ENCODE measurements at regions not wholly inside any gene's neighbourhood (a gene's known extent, or its start where the extent isn't known, plus 50 kb on each side); places are given as distances from the start of the nearest gene placed in this dataset.

DNA sequence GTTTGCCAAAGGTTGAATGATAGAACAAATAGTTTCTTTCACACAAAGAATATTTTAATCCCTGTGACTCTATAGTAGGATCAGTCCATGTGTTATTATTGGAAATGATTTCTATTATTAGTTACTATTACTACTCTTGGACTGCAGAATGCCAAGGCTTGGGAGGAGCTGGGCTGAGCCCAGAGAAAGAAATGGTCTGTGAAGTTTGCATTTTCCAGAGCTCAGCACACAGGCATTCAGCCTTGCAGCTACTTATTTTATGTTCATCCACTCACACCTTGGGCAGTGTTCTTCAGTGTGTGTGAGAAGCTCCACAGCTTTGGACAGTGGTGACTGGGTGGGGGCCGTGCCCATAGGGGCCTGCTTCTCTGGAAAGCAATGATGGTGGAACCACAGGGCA is 583.1 kb downstream of the CCDC171 start:
- Histone ChIP-seq H3K4me1 (ENCODE audit: insufficient read depth) (no peaks in the 10 kb centered on the region), H3K36me3 (ENCODE audit: insufficient read depth) (no peaks in the 10 kb centered on the region), H3K27ac (ENCODE audit: low read depth) (no peak overlapping the region), H3K4me3 (ENCODE audit: low read depth, low read length) (no peak overlapping the region)
- WGBS, result 89% methylated on average over 1 of the region's 1 CpG
- no peak for DNase-seq (ENCODE audit: extremely low spot score)

DNA sequence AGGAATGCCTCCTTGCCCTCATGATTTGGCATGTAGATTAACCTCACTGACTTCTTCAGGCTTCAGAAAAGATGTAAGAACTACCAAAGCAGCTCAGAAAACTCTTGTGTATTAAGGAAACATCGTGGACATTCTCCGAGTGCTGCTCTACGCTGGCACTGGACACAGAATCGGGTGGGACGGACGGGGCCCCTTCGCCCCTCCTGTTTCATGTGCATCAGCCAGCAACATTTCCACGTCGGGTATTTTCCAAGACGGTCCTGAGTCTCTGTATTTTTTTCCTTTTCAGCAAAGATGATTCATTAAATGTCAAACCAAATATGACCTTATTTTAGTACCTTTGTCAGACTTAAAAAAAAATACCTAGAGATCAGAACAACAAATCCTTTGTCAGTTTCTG is 583.6 kb downstream of the CCDC171 start:
- Histone ChIP-seq H3K27ac (ENCODE audit: low read depth) (no peak overlapping the region), H3K4me1 (ENCODE audit: insufficient read depth) (no peaks in the 10 kb centered on the region), H3K36me3 (ENCODE audit: insufficient read depth) (no peaks in the 10 kb centered on the region), H3K4me3 (ENCODE audit: low read depth, low read length) (no peak overlapping the region)
- DNase-seq (ENCODE audit: extremely low spot score), result no peak
- WGBS, result 81% methylated on average over 10 of the region's 10 CpGs

DNA sequence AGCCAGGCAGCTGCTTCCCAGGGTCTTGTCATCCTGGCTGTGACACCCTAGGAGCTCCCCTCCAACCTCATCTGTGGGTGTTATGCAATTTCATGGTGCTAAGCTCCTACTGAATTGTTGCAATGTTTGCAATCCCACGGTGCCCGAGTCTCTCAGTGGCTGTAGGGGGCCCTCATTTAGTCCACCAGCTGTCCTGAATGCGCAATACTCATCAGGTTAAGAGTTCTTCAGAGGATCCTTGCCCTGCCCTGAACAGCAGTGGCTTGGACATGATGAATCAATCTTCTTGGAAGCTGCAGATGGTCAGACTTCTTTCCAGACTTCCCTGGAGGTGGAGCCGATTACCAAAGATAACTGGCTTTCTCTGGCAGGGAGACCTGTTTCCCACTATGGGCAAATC is 584.1 kb downstream of the CCDC171 start:
- 74% methylated on average over 4 of the region's 4 CpGs for WGBS

DNA sequence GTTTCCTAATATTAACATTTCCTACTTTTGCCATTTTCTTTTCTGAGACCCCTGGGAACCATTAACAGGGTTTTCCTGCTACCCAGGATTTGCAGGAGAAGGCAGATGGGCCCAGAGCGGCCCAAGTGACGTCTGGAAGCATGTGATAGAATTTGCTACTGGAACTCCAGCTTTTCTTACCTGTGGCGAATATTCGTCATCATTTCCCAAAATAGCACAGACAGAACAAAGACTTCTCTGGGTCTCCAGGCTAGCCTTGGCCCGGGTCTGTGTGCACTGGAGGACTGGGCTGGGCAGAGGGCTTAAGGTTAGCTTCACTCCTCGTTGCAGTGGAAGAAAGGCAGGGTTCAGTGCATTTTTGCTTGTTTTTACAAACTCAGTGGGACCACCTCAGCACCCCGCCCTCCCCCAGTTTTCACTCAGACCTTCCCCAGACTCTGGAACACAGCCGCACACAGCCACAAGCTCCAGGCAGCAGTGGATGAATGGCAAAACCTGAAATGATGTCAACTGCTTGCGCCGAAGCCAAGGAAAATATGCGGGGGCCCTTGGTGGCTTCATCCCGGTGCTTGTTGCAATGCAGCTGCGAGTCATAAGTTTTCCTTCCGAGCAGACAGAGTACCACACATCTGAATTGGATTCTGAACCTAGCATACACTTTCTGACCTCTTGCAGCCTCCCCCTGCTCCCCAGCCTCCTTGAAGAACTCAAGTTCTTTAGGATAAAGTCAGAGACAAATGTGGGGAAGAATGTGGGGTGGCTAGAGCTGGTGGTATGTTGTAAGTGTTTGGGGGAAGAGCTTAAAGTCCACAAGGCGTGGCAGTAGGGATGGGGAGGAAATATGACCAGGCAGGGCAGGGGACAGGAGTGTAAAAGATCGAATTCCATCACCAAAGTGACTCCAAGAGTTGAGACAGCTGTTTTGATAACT is 586.0 kb downstream of the CCDC171 start:
- Histone ChIP-seq H3K4me3 (ENCODE audit: low read depth, low read length) (no peak overlapping the region), H3K27ac (ENCODE audit: low read depth) (no peak overlapping the region), H3K36me3 (ENCODE audit: insufficient read depth) (no peaks in the 10 kb centered on the region), H3K4me1 (ENCODE audit: insufficient read depth) (no peaks in the 10 kb centered on the region)
- 77% methylated on average over 16 of the region's 16 CpGs for WGBS
- DNase-seq (ENCODE audit: extremely low spot score), result peak; percentile 17

More for the DNA sequence above, 584.1 kb downstream of the CCDC171 start:
- no peak for DNase-seq (ENCODE audit: extremely low spot score)
- Histone ChIP-seq H3K27ac (ENCODE audit: low read depth) (no peak overlapping the region), H3K4me1 (ENCODE audit: insufficient read depth) (no peaks in the 10 kb centered on the region), H3K36me3 (ENCODE audit: insufficient read depth) (no peaks in the 10 kb centered on the region), H3K4me3 (ENCODE audit: low read depth, low read length) (no peak overlapping the region)

DNA sequence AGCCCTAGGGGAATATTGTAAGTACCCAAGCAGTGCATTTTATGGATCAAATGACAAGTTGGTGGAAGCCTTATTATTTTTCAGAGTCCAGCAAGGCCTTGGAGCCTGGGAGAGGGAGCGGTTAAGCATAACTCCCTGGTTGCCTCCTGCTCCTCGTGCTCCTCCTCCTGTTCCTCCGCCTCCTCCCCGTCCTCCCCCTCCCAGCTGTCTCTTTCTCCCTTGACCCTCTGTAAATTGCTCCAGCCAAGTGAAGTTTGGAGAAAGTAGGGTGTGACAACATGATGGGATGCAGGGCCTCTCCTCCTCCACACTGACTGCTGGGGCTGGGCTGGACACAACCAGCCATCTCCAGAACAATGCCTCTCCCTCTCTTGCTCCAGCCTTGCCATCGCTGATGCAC is 586.9 kb downstream of the CCDC171 start:
- H3K4me1 ChIP-seq (ENCODE audit: insufficient read depth), result no peaks in the 10 kb centered on the region
- peak; percentile 66 for DNase-seq (ENCODE audit: extremely low spot score)
- no peaks in the 10 kb centered on the region for H3K36me3 ChIP-seq (ENCODE audit: insufficient read depth)
- no peak overlapping the region for H3K4me3 ChIP-seq (ENCODE audit: low read depth, low read length)
- WGBS, result 74% methylated on average over 5 of the region's 5 CpGs
- H3K27ac ChIP-seq (ENCODE audit: low read depth), result no peak overlapping the region

DNA sequence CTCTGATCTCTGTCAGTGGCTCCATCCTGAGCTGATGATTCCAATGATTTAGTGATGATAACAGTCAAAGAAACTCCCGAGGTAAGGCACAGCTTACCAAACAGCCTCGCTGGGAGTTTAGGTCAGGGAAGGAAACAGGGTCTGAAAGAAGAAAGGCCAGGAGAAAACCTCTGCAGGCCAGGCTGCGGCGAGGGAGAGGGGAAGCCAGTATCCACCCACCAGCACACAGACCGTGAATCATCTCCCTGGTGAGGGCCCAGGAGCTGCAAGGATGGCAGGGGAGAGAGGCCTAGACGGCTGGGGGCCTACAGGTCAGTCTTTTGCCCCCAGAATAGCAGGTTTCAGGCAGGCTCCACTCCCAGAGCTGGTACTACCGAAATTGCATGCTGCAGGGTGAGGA is 590.5 kb downstream of the CCDC171 start:
- no peaks in the 10 kb centered on the region for H3K36me3 ChIP-seq (ENCODE audit: insufficient read depth)
- H3K4me3 ChIP-seq (ENCODE audit: low read depth, low read length), result no peak overlapping the region
- no peak overlapping the region for H3K27ac ChIP-seq (ENCODE audit: low read depth)
- WGBS, result 79% methylated on average over 7 of the region's 7 CpGs
- DNase-seq (ENCODE audit: extremely low spot score), result no peak
- H3K4me1 ChIP-seq (ENCODE audit: insufficient read depth), result no peaks in the 10 kb centered on the region

DNA sequence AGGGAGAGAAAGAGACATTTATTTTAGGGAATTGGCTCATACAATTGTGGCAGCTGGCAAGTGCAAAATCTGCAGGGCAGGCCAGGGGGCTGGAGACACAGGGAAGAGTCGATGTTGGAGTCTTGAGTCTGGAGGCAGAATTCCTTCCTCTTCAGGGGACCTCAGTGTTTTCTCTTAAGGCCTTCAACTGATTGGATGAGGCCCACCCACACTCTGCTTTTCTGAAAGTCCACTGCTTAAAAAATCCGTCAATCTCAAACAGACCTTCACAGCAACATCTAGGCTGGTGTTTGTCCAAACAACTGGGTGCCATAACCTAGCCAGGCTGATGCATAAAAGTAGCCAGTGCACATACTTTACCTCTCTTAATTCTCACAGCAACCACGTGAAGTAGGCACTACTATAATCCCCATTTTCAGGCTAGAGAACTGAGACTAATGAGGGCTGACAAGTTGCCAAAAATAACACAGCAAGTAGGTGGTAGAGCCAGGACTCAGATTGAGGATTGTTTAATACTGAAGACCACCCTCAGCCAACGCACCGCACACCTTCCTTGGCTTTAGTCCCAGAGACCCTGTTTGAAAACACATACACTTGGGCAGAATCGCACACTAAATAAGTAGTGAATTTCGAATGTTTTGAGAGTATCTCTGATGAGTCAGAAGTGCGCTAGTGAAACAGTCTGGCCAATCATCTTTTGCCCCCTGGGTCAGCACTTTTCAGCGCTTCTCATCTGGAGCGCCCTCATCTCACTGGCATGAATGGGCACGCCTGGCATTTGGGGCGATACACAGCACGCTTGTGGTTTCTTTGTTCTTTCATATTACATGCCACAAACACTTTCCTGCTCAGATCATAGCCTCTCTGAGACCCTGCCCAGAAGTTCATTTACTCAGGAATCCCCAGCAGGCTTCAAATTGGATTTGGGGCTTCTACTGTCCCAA is 591.4 kb downstream of the CCDC171 start:
- no peaks in the 10 kb centered on the region for H3K4me1 ChIP-seq (ENCODE audit: insufficient read depth)
- 88% methylated on average over 13 of the region's 13 CpGs for WGBS
- H3K4me3 ChIP-seq (ENCODE audit: low read depth, low read length), result no peak overlapping the region
- no peak overlapping the region for H3K27ac ChIP-seq (ENCODE audit: low read depth)
- H3K36me3 ChIP-seq (ENCODE audit: insufficient read depth), result no peaks in the 10 kb centered on the region
- no peak for DNase-seq (ENCODE audit: extremely low spot score)

DNA sequence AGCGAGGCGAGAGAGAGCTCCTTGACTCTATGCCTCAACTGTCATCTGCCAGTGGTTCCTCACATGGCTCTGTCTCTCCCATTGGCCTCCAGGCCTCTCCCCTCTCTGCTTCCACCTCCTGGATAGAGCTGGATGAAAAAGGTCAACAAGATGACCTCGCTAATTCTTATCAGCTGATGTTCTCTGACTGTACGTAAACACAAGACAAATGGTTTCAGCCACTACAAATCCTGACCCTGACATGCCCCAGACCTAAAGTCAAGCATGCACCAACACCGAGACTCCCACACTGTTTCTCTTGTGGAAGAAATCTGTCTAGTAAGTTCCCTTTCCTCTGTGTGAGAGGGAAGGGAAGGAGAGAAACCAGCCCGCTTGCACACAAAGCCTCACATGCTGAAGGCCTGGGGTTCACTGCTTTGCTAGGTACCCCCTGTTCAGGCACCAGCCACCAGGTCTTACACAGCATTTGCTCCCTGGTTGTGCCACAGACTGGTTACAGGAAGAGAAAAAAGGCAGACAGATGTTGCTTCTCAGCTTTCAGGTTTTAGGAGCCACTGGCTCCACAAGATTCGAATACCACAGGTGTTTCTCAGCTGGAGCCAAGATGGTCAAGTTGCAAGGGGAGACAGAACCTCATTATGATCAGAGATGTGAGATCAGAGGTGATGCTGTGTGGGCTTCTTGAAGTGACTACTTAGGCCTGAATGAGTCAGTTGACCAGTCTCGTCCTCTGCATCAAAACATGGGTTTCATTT is 592.5 kb downstream of the CCDC171 start:
- Histone ChIP-seq H3K27ac (ENCODE audit: low read depth) (no peak overlapping the region), H3K4me1 (ENCODE audit: insufficient read depth) (no peaks in the 10 kb centered on the region), H3K4me3 (ENCODE audit: low read depth, low read length) (no peak overlapping the region), H3K36me3 (ENCODE audit: insufficient read depth) (no peaks in the 10 kb centered on the region)
- 83% methylated on average over 8 of the region's 8 CpGs for WGBS
- DNase-seq (ENCODE audit: extremely low spot score), result no peak

DNA sequence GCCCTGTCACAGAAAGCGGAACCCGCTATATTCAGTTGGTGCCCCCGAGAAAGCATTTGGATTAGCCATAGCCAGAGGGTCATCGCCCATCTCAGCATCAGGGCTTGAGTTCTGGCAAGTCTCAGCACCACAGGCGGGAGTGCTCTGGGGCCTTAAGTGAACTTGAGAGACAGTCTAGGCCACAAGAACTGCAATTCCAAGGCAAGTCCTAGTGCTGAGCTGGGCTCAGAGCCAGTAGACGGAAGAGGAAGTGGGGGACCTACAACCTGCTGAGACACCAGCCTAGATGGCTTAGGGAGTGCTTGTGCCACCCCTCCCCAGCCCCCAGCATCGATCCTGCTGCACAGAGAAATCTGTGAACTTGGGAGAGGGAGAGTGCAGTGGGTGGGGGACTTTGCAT is 594.9 kb downstream of the CCDC171 start:
- WGBS, result 88% methylated on average over 7 of the region's 7 CpGs
- no peak overlapping the region for H3K27ac ChIP-seq (ENCODE audit: low read depth)
- no peak overlapping the region for H3K4me3 ChIP-seq (ENCODE audit: low read depth, low read length)
- H3K36me3 ChIP-seq (ENCODE audit: insufficient read depth), result no peaks in the 10 kb centered on the region
- H3K4me1 ChIP-seq (ENCODE audit: insufficient read depth), result no peaks in the 10 kb centered on the region
- no peak for DNase-seq (ENCODE audit: extremely low spot score)

DNA sequence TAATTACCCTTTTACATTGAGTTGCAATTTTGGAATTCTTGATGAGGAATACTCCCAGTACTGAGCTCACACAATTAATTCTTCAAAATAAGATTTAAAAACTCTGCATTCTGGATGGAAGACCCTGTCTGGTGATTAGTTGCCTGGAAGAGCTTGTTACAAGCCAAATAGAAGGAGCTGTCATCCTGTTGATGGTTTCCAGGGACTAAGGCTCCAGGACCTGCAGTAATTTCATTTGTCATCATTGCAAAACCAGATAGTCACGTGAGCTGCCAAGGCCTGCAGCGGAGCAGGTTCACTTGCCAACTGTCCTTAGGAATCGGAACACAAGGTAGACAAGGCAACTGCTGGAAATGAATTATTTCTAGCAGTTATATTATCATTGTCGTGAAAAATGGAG is 597.7 kb downstream of the CCDC171 start:
- 46% methylated on average over 4 of the region's 4 CpGs for WGBS
- H3K4me1 ChIP-seq (ENCODE audit: insufficient read depth), result no peaks in the 10 kb centered on the region
- DNase-seq (ENCODE audit: extremely low spot score), result peak; percentile 37
- H3K4me3 ChIP-seq (ENCODE audit: low read depth, low read length), result no peak overlapping the region
- no peaks in the 10 kb centered on the region for H3K36me3 ChIP-seq (ENCODE audit: insufficient read depth)
- H3K27ac ChIP-seq (ENCODE audit: low read depth), result no peak overlapping the region

DNA sequence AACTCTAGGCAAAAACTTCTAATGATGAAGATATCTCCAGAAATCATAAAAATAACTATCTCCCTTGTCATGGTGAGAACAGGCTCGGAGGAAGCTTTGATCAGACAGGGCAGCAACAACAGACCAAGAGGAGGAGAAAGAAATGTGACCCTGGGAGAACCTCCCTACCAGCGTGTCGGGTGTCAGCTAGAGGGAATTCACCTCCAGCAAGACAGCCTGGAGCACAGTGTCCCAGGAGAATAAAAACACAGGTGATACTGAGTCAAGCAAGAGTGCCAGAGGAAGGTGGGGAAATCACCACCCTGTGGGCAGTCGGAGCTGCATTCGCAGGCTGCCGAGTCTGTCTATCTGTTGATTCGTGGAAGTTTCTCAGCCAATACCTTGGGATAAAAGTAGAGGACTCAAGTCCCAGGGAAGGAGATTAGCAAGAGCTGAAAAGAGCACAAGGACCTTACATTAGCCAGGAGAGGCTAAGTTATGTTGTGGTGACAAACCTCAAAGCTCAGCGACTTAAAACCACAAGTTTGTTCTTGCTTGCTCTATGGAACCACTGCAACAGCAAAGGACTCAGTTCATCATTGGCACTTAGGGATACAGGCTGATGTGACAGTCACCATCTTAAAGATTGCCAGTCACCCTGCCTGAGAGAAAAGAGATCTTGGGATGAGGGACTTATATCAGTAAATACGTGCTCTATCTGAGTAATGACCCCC is 598.3 kb downstream of the CCDC171 start:
- Histone ChIP-seq H3K36me3 (ENCODE audit: insufficient read depth) (no peaks in the 10 kb centered on the region), H3K27ac (ENCODE audit: low read depth) (no peak overlapping the region), H3K4me1 (ENCODE audit: insufficient read depth) (no peaks in the 10 kb centered on the region), H3K4me3 (ENCODE audit: low read depth, low read length) (no peak overlapping the region)
- WGBS, result 71% methylated on average over 9 of the region's 9 CpGs
- no peak for DNase-seq (ENCODE audit: extremely low spot score)

DNA sequence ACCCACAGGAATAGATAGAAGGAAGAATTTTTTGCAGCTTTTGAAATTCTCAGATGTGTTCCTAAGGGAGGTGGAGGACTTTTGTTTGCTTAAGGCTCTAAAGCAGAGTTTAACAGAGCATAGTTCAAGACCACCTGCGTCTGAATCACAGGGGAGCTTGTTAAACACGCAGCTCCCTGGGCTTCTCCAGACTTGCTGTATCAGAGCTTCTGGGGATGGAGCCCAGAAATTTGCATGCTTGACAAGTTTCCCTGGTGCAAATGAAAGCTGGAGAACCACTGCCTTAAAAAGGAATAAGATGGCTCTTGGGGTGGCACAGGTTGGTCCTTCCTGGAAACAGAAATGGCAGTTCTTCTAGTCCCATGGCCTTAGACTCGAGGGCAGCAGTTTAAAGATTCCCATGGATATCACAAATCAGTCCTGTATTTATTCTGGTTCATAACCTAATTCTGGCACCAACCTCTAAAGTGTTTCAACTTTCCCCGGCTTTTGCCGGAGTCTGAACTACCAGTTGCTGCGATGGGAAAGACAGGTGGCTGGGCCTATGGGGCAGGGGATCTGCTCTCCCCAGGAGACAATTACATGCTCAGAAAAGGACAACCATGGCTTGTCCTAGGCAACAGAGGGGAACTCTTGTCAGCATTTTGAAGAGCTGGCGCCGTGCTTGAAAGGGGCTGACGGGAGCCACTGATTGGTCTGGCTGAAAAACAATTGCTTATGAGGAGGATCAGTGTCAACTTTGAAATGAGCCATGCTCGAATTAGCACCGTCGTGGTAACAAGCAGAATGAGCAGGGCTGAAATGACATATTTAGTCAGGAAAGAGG is 599.6 kb downstream of the CCDC171 start:
- WGBS, result 69% methylated on average over 12 of the region's 12 CpGs
- DNase-seq (ENCODE audit: extremely low spot score), result no peak
- Histone ChIP-seq H3K36me3 (ENCODE audit: insufficient read depth) (no peaks in the 10 kb centered on the region), H3K4me1 (ENCODE audit: insufficient read depth) (no peaks in the 10 kb centered on the region), H3K27ac (ENCODE audit: low read depth) (no peak overlapping the region), H3K4me3 (ENCODE audit: low read depth, low read length) (no peak overlapping the region)
